ENCODE measurements at regions not wholly inside any gene's neighbourhood (a gene's known extent, or its start where the extent isn't known, plus 50 kb on each side); places are given as distances from the start of the nearest gene placed in this dataset.

DNA sequence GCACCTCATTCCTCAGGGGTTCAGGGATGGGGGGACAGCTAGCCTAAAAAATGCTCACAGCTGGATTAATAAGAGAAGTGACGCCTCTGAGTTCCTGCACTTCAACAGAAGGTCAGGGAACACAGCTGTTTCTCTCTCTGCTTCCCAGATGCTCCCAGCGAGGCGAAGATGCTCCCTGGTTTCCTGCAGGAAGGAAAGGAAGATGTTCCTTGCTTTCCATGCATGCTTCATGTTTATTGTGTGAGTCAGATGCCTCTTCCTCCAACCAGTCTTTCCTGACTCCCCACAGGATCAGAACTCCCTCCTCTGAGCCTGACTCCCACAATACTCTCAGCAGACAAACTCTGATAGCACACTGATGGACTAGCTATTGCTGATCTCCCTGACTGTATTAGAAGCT lies 71.9 kb downstream of the MFAP3 start:
- intact Hi-C loops (cut with DNase I), result no loop called here
- Histone ChIP-seq H3K36me3 (no peaks in the 10 kb centered on the region), H3K4me3 (no peak overlapping the region), H3K4me1 (no peaks in the 10 kb centered on the region), H3K9me3 (no peaks in the 10 kb centered on the region), H3K27ac (no peak overlapping the region), H3K27me3 (no peaks in the 10 kb centered on the region)
- TF ChIP-seq POLR2A (IDR thresholded peaks at IDR 0.05), result no peak
- TF ChIP-seq, protein P1, sequence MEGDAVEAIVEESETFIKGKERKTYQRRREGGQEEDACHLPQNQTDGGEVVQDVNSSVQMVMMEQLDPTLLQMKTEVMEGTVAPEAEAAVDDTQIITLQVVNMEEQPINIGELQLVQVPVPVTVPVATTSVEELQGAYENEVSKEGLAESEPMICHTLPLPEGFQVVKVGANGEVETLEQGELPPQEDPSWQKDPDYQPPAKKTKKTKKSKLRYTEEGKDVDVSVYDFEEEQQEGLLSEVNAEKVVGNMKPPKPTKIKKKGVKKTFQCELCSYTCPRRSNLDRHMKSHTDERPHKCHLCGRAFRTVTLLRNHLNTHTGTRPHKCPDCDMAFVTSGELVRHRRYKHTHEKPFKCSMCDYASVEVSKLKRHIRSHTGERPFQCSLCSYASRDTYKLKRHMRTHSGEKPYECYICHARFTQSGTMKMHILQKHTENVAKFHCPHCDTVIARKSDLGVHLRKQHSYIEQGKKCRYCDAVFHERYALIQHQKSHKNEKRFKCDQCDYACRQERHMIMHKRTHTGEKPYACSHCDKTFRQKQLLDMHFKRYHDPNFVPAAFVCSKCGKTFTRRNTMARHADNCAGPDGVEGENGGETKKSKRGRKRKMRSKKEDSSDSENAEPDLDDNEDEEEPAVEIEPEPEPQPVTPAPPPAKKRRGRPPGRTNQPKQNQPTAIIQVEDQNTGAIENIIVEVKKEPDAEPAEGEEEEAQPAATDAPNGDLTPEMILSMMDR (IDR thresholded peaks at IDR 0.05), result no peak
- WGBS (ENCODE audit: insufficient coverage, low coverage, low lambda C conversion rate, missing lambda C conversion rate), result 28% methylated on average over 3 of the region's 3 CpGs
- DNase-seq, result no peak
- ATAC-seq, result peak in 1 of 4 donors; percentile 45

DNA sequence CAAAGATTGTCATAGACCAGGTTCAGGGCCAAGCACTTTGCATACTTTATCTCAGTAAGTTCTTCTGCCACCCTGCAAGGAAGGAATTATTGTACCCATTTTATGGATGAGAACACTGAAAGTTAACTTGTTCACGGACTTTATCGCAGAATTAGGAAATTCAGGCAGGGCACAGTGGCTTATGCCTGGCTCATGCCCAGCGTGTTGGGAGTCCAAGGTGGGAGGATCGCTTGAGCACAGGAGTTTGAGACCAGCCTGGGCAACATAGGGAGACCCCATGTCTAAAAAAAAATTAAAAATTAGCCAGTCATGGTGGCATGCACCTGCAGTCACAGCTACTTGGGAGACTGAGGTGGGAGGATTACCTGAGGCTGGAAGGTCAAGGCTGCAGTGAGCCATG lies 72.4 kb downstream of the MFAP3 start:
- intact Hi-C loops (cut with DNase I), result no loop called here
- Histone ChIP-seq H3K36me3 (no peaks in the 10 kb centered on the region), H3K9me3 (no peaks in the 10 kb centered on the region), H3K27ac (no peak overlapping the region), H3K4me3 (no peak overlapping the region), H3K4me1 (no peaks in the 10 kb centered on the region), H3K27me3 (no peaks in the 10 kb centered on the region)
- ATAC-seq (no peak), DNase-seq (no peak)
- no peak for TF ChIP-seq POLR2A (IDR thresholded peaks at IDR 0.05)
- TF ChIP-seq, protein P1 (IDR thresholded peaks at IDR 0.05), result no peak
- 85% methylated on average over 3 of the region's 4 CpGs for WGBS (ENCODE audit: insufficient coverage, low coverage, low lambda C conversion rate, missing lambda C conversion rate)

DNA sequence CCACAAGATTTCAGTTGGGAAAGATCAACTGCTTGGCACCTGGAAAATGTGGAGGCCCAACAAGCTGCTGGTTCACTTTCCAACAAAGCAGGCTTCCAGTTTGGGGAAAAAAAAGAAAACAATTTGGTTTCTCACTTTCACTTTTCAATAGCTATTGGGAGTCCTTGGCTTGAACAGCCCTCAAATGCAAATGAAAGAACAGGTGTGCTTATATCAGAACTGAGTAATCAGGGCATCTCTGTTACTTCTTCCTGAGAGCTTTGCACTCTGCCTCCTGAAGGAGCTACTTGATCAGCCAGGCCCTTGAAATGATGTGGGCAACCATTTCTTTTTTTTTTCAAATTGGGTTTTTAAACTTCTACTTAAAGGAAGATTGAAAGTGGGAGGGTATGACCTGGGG lies 73.5 kb downstream of the MFAP3 start:
- intact Hi-C loops (cut with DNase I), result no loop called here
- Histone ChIP-seq H3K9me3 (no peaks in the 10 kb centered on the region), H3K27ac (no peak overlapping the region), H3K27me3 (no peaks in the 10 kb centered on the region), H3K36me3 (no peaks in the 10 kb centered on the region), H3K4me1 (no peaks in the 10 kb centered on the region), H3K4me3 (no peak overlapping the region)
- no peak for TF ChIP-seq POLR2A (IDR thresholded peaks at IDR 0.05)
- TF ChIP-seq, protein P1 (IDR thresholded peaks at IDR 0.05), result no peak
- no peak for ATAC-seq
- DNase-seq, result no peak

DNA sequence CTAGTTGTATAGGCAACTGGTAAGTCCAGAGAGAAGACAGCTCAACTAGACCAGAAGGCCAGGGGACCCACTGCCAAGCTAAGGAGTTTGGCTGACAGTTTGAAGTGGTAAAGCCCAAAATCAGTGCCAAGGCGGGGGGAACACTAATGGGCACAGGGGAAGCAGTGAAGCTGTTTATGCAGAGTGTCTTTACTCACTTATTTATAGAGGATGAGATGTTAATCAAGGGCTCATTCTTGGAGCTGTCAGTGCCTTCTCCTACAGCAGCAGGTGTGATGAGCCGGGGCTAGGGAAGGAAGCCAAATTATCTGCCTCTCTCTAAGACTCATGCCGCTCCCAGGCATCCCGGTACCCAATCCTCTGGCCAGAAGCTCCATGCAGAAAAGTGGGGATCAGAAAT lies 75.2 kb upstream of the GALNT10 start:
- WGBS (ENCODE audit: insufficient coverage, low coverage, low lambda C conversion rate, missing lambda C conversion rate), result 89% methylated on average over 3 of the region's 4 CpGs
- DNase-seq (no peak), ATAC-seq (no peak)
- no peak overlapping the region for H3K27ac ChIP-seq
- no peaks in the 10 kb centered on the region for H3K9me3 ChIP-seq
- intact Hi-C loops (cut with DNase I), result no loop called here
- H3K27me3 ChIP-seq, result no peaks in the 10 kb centered on the region
- no peaks in the 10 kb centered on the region for H3K4me1 ChIP-seq
- H3K36me3 ChIP-seq, result no peaks in the 10 kb centered on the region
- TF ChIP-seq POLR2A (IDR thresholded peaks at IDR 0.05), result no peak
- TF ChIP-seq, protein P1 (IDR thresholded peaks at IDR 0.05), result no peak
- H3K4me3 ChIP-seq, result no peak overlapping the region

DNA sequence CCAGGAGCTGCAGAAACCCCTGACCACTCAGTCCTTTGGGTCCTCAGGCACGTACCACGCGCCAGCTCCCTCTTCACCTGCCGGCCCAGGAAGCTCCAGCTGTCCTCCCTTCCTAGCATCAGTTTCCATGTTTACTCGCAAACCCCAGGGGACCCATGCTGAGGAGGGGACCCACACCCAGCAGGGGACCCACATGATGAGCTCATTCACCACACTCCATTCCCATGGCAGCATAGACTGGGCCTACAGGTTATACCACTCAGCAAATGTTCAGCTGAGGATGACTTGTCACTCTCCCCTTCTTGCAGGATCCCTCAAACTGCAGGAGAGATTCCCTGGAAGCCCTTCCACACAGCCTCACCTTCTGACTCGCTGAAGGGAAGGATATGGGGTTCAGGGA lies 73.5 kb upstream of the GALNT10 start:
- no peak overlapping the region for H3K4me3 ChIP-seq
- DNase-seq, result no peak
- ATAC-seq, result no peak

More for the DNA sequence above, 73.5 kb upstream of the GALNT10 start:
- Histone ChIP-seq H3K36me3 (no peaks in the 10 kb centered on the region), H3K9me3 (no peaks in the 10 kb centered on the region), H3K27ac (no peak overlapping the region), H3K4me1 (no peaks in the 10 kb centered on the region), H3K27me3 (no peaks in the 10 kb centered on the region)
- WGBS (ENCODE audit: insufficient coverage, low coverage, low lambda C conversion rate, missing lambda C conversion rate), result 77% methylated on average over 4 of the region's 6 CpGs
- TF ChIP-seq, protein P1 (IDR thresholded peaks at IDR 0.05), result no peak
- no peak for TF ChIP-seq POLR2A (IDR thresholded peaks at IDR 0.05)
- intact Hi-C loops (cut with DNase I), result no loop called here

Data from right lobe of liver (tissue), 6 donors.